ENCODE measurements at regions not wholly inside any gene's neighbourhood (a gene's known extent, or its start where the extent isn't known, plus 50 kb on each side); places are given as distances from the start of the nearest gene placed in this dataset.
"Not testable (repeated sequence)": the region's sequence is repeated elsewhere in the genome, so short reads cannot be mapped to it uniquely, and the experiment has no call there.

- DNase-seq, result no peak
These were observed 134.9 kb downstream of the RHOU start for GRCh38 chr1:228870041-228870713.

GRCh38 chr1:228871314-228872061, 136.2 kb downstream of the RHOU start:
- DNase-seq, result no peak

- DNase-seq, result no peak
These were observed 136.8 kb downstream of the RHOU start for GRCh38 chr1:228872080-228872479.

GRCh38 chr1:228873709-228874108, 138.4 kb downstream of the RHOU start:
- DNase-seq, result no peak

GRCh38 chr1:228875741-228876140, 140.5 kb downstream of the RHOU start:
- DNase-seq, result no peak

- DNase-seq, result no peak
These were observed 140.9 kb downstream of the RHOU start for GRCh38 chr1:228876187-228876586.

GRCh38 chr1:228879164-228879563, 143.9 kb downstream of the RHOU start:
- no peak for DNase-seq

- DNase-seq, result no peak
These were observed 146.9 kb downstream of the RHOU start for GRCh38 chr1:228882041-228882770.

GRCh38 chr1:228882771-228883450, 147.6 kb downstream of the RHOU start:
- no peak for DNase-seq

- DNase-seq, result no peak
These were observed 148.3 kb downstream of the RHOU start for GRCh38 chr1:228883535-228883934.

- no peak for DNase-seq
These were observed 148.9 kb downstream of the RHOU start for GRCh38 chr1:228884196-228884595.

- no peak for DNase-seq
These were observed 149.6 kb downstream of the RHOU start for GRCh38 chr1:228884615-228885566.

GRCh38 chr1:228885845-228886244, 150.6 kb downstream of the RHOU start:
- no peak for DNase-seq

GRCh38 chr1:228887101-228887500, 151.8 kb downstream of the RHOU start:
- no peak for DNase-seq

- DNase-seq, result no peak
These were observed 152.7 kb downstream of the RHOU start for GRCh38 chr1:228887960-228888359.

GRCh38 chr1:228889289-228889688, 154.0 kb downstream of the RHOU start:
- no peak for DNase-seq

GRCh38 chr1:228891272-228892034, 156.2 kb downstream of the RHOU start:
- no peak for DNase-seq

- DNase-seq, result not testable (repeated sequence)
These were observed 156.9 kb downstream of the RHOU start for GRCh38 chr1:228892200-228892599.

GRCh38 chr1:228894442-228894989, 159.2 kb downstream of the RHOU start:
- peak; percentile 17 for DNase-seq

GRCh38 chr1:228897901-228898300, 162.6 kb downstream of the RHOU start:
- DNase-seq, result no peak

GRCh38 chr1:228898582-228898992, 163.3 kb downstream of the RHOU start:
- DNase-seq, result no peak
